PC-9 (cell line): ENCODE measurements at regions not wholly inside any gene's neighbourhood (a gene's known extent, or its start where the extent isn't known, plus 50 kb on each side); places are given as distances from the start of the nearest gene placed in this dataset.
"Not testable (repeated sequence)": the region's sequence is repeated elsewhere in the genome, so short reads cannot be mapped to it uniquely, and the experiment has no call there.

Source experiments
- BruUV-seq: library from RNA; stranded (reverse); fragments of 400-500 nt; replicated peaks from 2 replicates; lab custom pipeline; 2021; lab: Mats Ljungman, UMichigan
- CTCF ChIA-PET: fragments of 300-600 bp; sonication (Branson Sonifier 250); formaldehyde crosslinking; loops from one replicate; lab custom pipeline; 2022; ENCODE audit warnings: antibody characterized with exemption; lab: Charles Lee
- POLR2A ChIA-PET: fragments of 300-600 bp; sonication (Branson Sonifier 250); formaldehyde crosslinking; loops from one replicate; lab custom pipeline; 2022; ENCODE audit warnings: antibody characterized with exemption; ENCODE audit not compliant: unreplicated experiment; lab: Charles Lee
- DNase-seq, 2 experiments: peaks; one replicate each; pipeline versions ENCODE4 v3.0.0 to v3.0.0-alpha.2; 2015 to 2022; ENCODE audit warnings: mixed read lengths in 1 of 2
- H2AFZ ChIP-seq: fragments of 200-600 bp; sonication (generic); 2 replicates; pipeline ENCODE4 v1.8.1; 2017; ENCODE audit warnings: antibody characterized with exemption
- H3F3A ChIP-seq: fragments of 200-600 bp; sonication (generic); 2 replicates; pipeline ENCODE4 v1.8.1; 2017; ENCODE audit warnings: antibody characterized with exemption, mild to moderate bottlenecking, low read depth; ENCODE audit not compliant: insufficient read depth
- H3K27ac ChIP-seq: fragments of 200-600 bp; sonication (generic); 2 replicates; pipeline ENCODE4 v1.6.1; 2016; ENCODE audit warnings: mixed run types
- H3K27me3 ChIP-seq: fragments of 200-600 bp; sonication (generic); 2 replicates; pipeline ENCODE4 v1.6.1; 2016; ENCODE audit warnings: low read depth, mixed run types; ENCODE audit not compliant: insufficient read depth
- H3K36me3 ChIP-seq: fragments of 200-600 bp; sonication (generic); 2 replicates; pipeline ENCODE4 v1.6.1; 2016; ENCODE audit warnings: low read depth, mixed run types
- H3K4me1 ChIP-seq: fragments of 200-600 bp; sonication (generic); replicated peaks from 2 replicates; pipeline ENCODE4 v1.6.1; 2016; ENCODE audit warnings: mixed run types; ENCODE audit not compliant: insufficient read depth
- H3K4me2 ChIP-seq: fragments of 200-600 bp; sonication (generic); 2 replicates; pipeline ENCODE4 v1.6.1; 2017; ENCODE audit warnings: mixed run types
- H3K4me3 ChIP-seq: fragments of 200-600 bp; sonication (generic); 2 replicates; pipeline ENCODE4 v1.6.1; 2016; ENCODE audit warnings: mixed run types
- H3K79me2 ChIP-seq: fragments of 200-600 bp; sonication (generic); 2 replicates; pipeline ENCODE4 v1.6.1; 2017; ENCODE audit warnings: low read depth, mixed run types
- H3K9me2 ChIP-seq: fragments of 200-600 bp; sonication (generic); 2 replicates; pipeline ENCODE4 v1.8.1; 2017; ENCODE audit warnings: mild to moderate bottlenecking; ENCODE audit not compliant: insufficient read depth
- H3K9me3 ChIP-seq: fragments of 200-600 bp; sonication (generic); 2 replicates; pipeline ENCODE4 v1.8.1; 2016; ENCODE audit warnings: low read depth; ENCODE audit not compliant: insufficient read depth
- H4K20me1 ChIP-seq: fragments of 200-600 bp; sonication (generic); 2 replicates; pipeline ENCODE4 v1.8.1; 2017; ENCODE audit not compliant: insufficient read depth
- CTCF ChIP-seq: fragments of 200-600 bp; sonication (generic); conservative IDR thresholded peaks from 2 replicates; pipeline ENCODE4 v1.6.1; 2017; ENCODE audit warnings: mixed run types, antibody characterized with exemption, mild to moderate bottlenecking, moderate library complexity
- EZH2 ChIP-seq: fragments of 200-600 bp; sonication (generic); IDR thresholded peaks from 2 replicates; pipeline ENCODE4 v1.8.0; 2017; ENCODE audit warnings: antibody characterized with exemption, low read depth
- intact Hi-C: fragments of 100-400 bp; cut with micrococcal nuclease; formaldehyde crosslinking; loops from one replicate; pipeline ENCODE4 v1.10.0; 2022; ENCODE audit not compliant: unreplicated experiment

- intact Hi-C loops, result no loop called here
- no peak overlapping the region for H2AFZ ChIP-seq
- CTCF ChIA-PET, result no interaction called here
- no peaks in the 10 kb centered on the region for H3K9me3 ChIP-seq
- no peak for TF ChIP-seq EZH2
- TF ChIP-seq CTCF, result no peak
- no TSS peak for BruUV-seq
- POLR2A ChIA-PET, result no interaction called here
- no peaks in the 10 kb centered on the region for H3K79me2 ChIP-seq
- H3K4me1 ChIP-seq, result no peaks in the 10 kb centered on the region
- no peaks in the 10 kb centered on the region for H3F3A ChIP-seq
- H3K27ac ChIP-seq, result no peak overlapping the region
- H3K36me3 ChIP-seq, result no peaks in the 10 kb centered on the region
- no peaks in the 10 kb centered on the region for H4K20me1 ChIP-seq
- no peaks in the 10 kb centered on the region for H3K9me2 ChIP-seq
- H3K4me2 ChIP-seq, result no peak overlapping the region
- no peaks in the 10 kb centered on the region for H3K27me3 ChIP-seq
- no peak overlapping the region for H3K4me3 ChIP-seq
- no peak for DNase-seq
Observed at GRCh38 chr4:103947617-103948016, 227.8 kb upstream of the TACR3 start.

- H3F3A ChIP-seq, BruUV-seq, H3K36me3 ChIP-seq, H3K4me3 ChIP-seq, H3K4me1 ChIP-seq, H4K20me1 ChIP-seq, H3K4me2 ChIP-seq, intact Hi-C loops, H3K9me2 ChIP-seq, H3K27me3 ChIP-seq, DNase-seq, H3K27ac ChIP-seq, H2AFZ ChIP-seq, H3K9me3 ChIP-seq, CTCF ChIA-PET, POLR2A ChIA-PET, H3K79me2 ChIP-seq: not testable (repeated sequence)
Observed at GRCh38 chr4:103946621-103947268, 227.0 kb upstream of the TACR3 start.

- Histone ChIP-seq H3F3A (no peaks in the 10 kb centered on the region), H3K9me2 (no peaks in the 10 kb centered on the region), H3K4me1 (no peaks in the 10 kb centered on the region), H2AFZ (no peak overlapping the region), H3K4me2 (no peak overlapping the region), H3K27me3 (no peaks in the 10 kb centered on the region), H3K27ac (no peak overlapping the region), H3K79me2 (no peaks in the 10 kb centered on the region), H3K9me3 (no peaks in the 10 kb centered on the region), H3K4me3 (no peak overlapping the region), H3K36me3 (no peaks in the 10 kb centered on the region), H4K20me1 (no peaks in the 10 kb centered on the region)
- CTCF ChIA-PET, result no interaction called here
- no peak for DNase-seq
- TF ChIP-seq CTCF (no peak), EZH2 (no peak)
- no TSS peak for BruUV-seq
- POLR2A ChIA-PET, result no interaction called here
- intact Hi-C loops, result no loop called here
Observed at GRCh38 chr4:103938488-103938887, 218.7 kb upstream of the TACR3 start.

- Histone ChIP-seq H3K4me3 (no peak overlapping the region), H3K4me1 (no peaks in the 10 kb centered on the region), H3F3A (no peaks in the 10 kb centered on the region), H2AFZ (no peak overlapping the region), H4K20me1 (no peaks in the 10 kb centered on the region), H3K4me2 (no peak overlapping the region), H3K36me3 (no peaks in the 10 kb centered on the region), H3K27me3 (no peaks in the 10 kb centered on the region), H3K27ac (no peak overlapping the region), H3K79me2 (no peaks in the 10 kb centered on the region), H3K9me2 (no peaks in the 10 kb centered on the region), H3K9me3 (no peaks in the 10 kb centered on the region)
- ChIA-PET POLR2A (no interaction called here), CTCF (no interaction called here)
- intact Hi-C loops, result no loop called here
- DNase-seq, result no peak
- TF ChIP-seq EZH2, result no peak
- no peak for TF ChIP-seq CTCF
- BruUV-seq, result no TSS peak
Observed at GRCh38 chr4:103936653-103937145, 216.9 kb upstream of the TACR3 start.
